Mesenchymal stem cell (in vitro differentiated cells and primary cell): ENCODE measurements at regions not wholly inside any gene's neighbourhood (a gene's known extent, or its start where the extent isn't known, plus 50 kb on each side); places are given as distances from the start of the nearest gene placed in this dataset.
"Not testable (repeated sequence)": the region's sequence is repeated elsewhere in the genome, so short reads cannot be mapped to it uniquely, and the experiment has no call there.

Experiments used
- DNase-seq: peaks from one replicate; pipeline ENCODE4 v3.0.0-alpha.2; 2013
- H2AFZ ChIP-seq: one replicate; pipeline ENCODE4 v1.6.1; 2013; ENCODE audit warnings: low read depth, mild to moderate bottlenecking, control low read depth, inconsistent platforms, low read length, moderate library complexity
- H2AK5ac ChIP-seq: 2 replicates; pipeline ENCODE4 v1.6.1; 2013; ENCODE audit warnings: low read length, moderate library complexity, mild to moderate bottlenecking, inconsistent platforms; ENCODE audit not compliant: severe bottlenecking
- H2BK120ac ChIP-seq: one replicate; pipeline ENCODE4 v1.6.1; 2013; ENCODE audit warnings: low read depth, mild to moderate bottlenecking, inconsistent platforms, low read length, moderate library complexity
- H2BK12ac ChIP-seq, 2 experiments: one replicate each; pipeline ENCODE4 v1.6.1; 2013; ENCODE audit warnings: inconsistent platforms in 2 of 2, low read length in 2 of 2, mild to moderate bottlenecking in 2 of 2, moderate library complexity in 2 of 2, control low read depth in 1 of 2
- H2BK15ac ChIP-seq: one replicate; pipeline ENCODE4 v1.6.1; 2013; ENCODE audit warnings: mild to moderate bottlenecking, low read depth, inconsistent platforms; ENCODE audit not compliant: poor library complexity, severe bottlenecking
- H2BK5ac ChIP-seq: 2 replicates; pipeline ENCODE4 v1.6.1; 2013; ENCODE audit warnings: low read depth, mild to moderate bottlenecking, low read length, control low read depth, inconsistent platforms; ENCODE audit not compliant: poor library complexity, severe bottlenecking
- H3K14ac ChIP-seq, 2 experiments: one replicate each; pipeline ENCODE4 v1.6.1; 2013; ENCODE audit warnings: inconsistent platforms in 2 of 2, low read length in 2 of 2, control low read depth in 1 of 2, mild to moderate bottlenecking in 1 of 2, moderate library complexity in 1 of 2
- H3K18ac ChIP-seq, 2 experiments: one replicate each; pipeline ENCODE4 v1.6.1; 2013; ENCODE audit warnings: inconsistent platforms in 2 of 2, low read length in 2 of 2, control low read depth in 1 of 2, low read depth in 1 of 2, mild to moderate bottlenecking in 1 of 2
- H3K23ac ChIP-seq, 2 experiments: one replicate each; pipeline ENCODE4 v1.6.1; 2013; ENCODE audit warnings: inconsistent platforms in 2 of 2, low read length in 2 of 2, mild to moderate bottlenecking in 2 of 2, moderate library complexity in 2 of 2, control low read depth in 1 of 2
- H3K27ac ChIP-seq: 2 replicates; pipeline ENCODE4 v1.5.1; 2013; ENCODE audit warnings: mild to moderate bottlenecking, moderate library complexity, low read length, control low read depth, inconsistent platforms; ENCODE audit not compliant: poor library complexity, severe bottlenecking
- H3K27me3 ChIP-seq, 2 experiments: 2 replicates each; pipeline versions ENCODE4 v1.6.1 to v1.7.0; 2013; ENCODE audit warnings: low read length in 2 of 2, mild to moderate bottlenecking in 2 of 2, moderate library complexity in 2 of 2, control low read depth in 1 of 2, inconsistent platforms in 1 of 2; ENCODE audit not compliant: control insufficient read depth in 1 of 2, insufficient read depth in 1 of 2
- H3K36me3 ChIP-seq, 2 experiments: 2 replicates each; pipeline versions ENCODE4 v1.6.1 to v1.7.0; 2013; ENCODE audit warnings: low read length in 2 of 2, control low read depth in 1 of 2, inconsistent platforms in 1 of 2, low read depth in 1 of 2, mild to moderate bottlenecking in 1 of 2; ENCODE audit not compliant: insufficient read depth in 2 of 2, control insufficient read depth in 1 of 2
- H3K4ac ChIP-seq, 2 experiments: one replicate each; pipeline ENCODE4 v1.6.1; 2013; ENCODE audit warnings: inconsistent platforms in 2 of 2, low read length in 2 of 2, mild to moderate bottlenecking in 2 of 2, moderate library complexity in 2 of 2, control low read depth in 1 of 2, low read depth in 1 of 2
- H3K4me1 ChIP-seq: 2 replicates; pipeline ENCODE4 v1.6.1; 2013; ENCODE audit warnings: low read depth, low read length, control low read depth; ENCODE audit not compliant: control insufficient read depth, insufficient read depth
- H3K4me2 ChIP-seq: 2 replicates; pipeline ENCODE4 v1.6.1; 2013; ENCODE audit warnings: low read length, mild to moderate bottlenecking, inconsistent platforms; ENCODE audit not compliant: poor library complexity, severe bottlenecking
- H3K4me3 ChIP-seq, 2 experiments: 2 replicates each; pipeline versions ENCODE4 v1.5.1 to v1.7.0; 2013; ENCODE audit warnings: low read length in 2 of 2, mild to moderate bottlenecking in 2 of 2, control low read depth in 1 of 2, low read depth in 1 of 2; ENCODE audit not compliant: insufficient read depth in 1 of 2
- H3K79me1 ChIP-seq: replicated peaks from 2 replicates; pipeline ENCODE4 v1.6.1; 2013; ENCODE audit warnings: mild to moderate bottlenecking, control low read depth, low read length, inconsistent platforms; ENCODE audit not compliant: poor library complexity, severe bottlenecking
- H3K9ac ChIP-seq: 2 replicates; pipeline ENCODE4 v1.7.0; 2013; ENCODE audit warnings: mild to moderate bottlenecking, low read length, moderate library complexity
- H3K9me3 ChIP-seq: 2 replicates; pipeline ENCODE4 v1.7.0; 2013; ENCODE audit warnings: mild to moderate bottlenecking, low read length; ENCODE audit not compliant: control insufficient read depth
- H4K8ac ChIP-seq: one replicate; pipeline ENCODE4 v1.6.1; 2013; ENCODE audit warnings: inconsistent platforms, mild to moderate bottlenecking, low read length, moderate library complexity
- H4K91ac ChIP-seq: one replicate; pipeline ENCODE4 v1.6.1; 2013; ENCODE audit warnings: mild to moderate bottlenecking, low read length, inconsistent platforms
- WGBS: methylation state at CpG from one replicate; pipeline ENCODE4 v1.1.7; 2013; ENCODE audit warnings: mixed read lengths; 5-methylcytosine and 5-hydroxymethylcytosine counted together

DNA sequence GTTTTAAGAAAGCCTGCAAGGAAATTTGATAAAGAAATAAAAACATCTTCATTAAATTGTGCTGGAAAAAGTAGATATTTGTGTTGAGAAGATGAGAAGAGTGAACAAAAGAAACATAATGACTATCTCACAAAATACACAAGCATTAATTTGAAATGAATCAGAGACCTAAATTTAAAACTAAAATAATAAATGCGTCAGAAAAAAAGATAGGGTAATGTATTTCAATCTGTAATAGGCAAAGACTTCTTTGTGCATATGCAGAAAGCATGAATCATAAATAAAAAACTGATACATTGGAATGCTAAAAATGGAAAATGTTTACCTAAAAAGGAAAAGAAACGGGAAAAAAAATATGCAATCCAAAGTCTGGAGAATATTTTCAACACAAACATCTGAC is 278.5 kb upstream of the RAI14 start:
- H3K4me2 ChIP-seq, H3K36me3 ChIP-seq, H3K27ac ChIP-seq, H2BK12ac ChIP-seq, H3K4ac ChIP-seq, H3K9me3 ChIP-seq, H3K9ac ChIP-seq, H3K23ac ChIP-seq, H3K79me1 ChIP-seq, H2AK5ac ChIP-seq, H3K14ac ChIP-seq, H3K4me1 ChIP-seq, H3K4me3 ChIP-seq, H2AFZ ChIP-seq, H4K8ac ChIP-seq, H2BK15ac ChIP-seq, H3K18ac ChIP-seq, H2BK5ac ChIP-seq, H3K27me3 ChIP-seq, DNase-seq, H4K91ac ChIP-seq, H2BK120ac ChIP-seq: not testable (repeated sequence)
- no CpG with 5 or more reads among the region's 2 CpGs for WGBS

DNA sequence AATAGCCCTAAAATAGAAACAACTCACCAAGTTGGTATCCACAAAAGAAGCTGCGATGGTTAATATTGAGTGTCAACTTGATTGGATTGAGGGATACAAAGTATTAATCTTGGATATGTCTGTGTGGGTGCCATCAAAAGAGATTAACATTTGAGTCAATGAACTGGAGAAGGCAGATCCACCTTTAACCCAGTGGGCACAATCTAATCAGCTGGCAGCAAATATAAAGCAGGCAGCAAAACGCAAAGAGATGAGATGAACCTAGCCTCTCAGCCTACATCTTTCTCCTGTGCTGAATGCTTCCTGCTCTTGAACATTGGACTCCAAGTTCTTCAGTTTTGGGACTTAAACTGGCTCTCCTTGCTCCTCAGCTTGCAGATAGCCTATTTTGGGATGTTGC is 277.6 kb upstream of the RAI14 start:
- not testable (repeated sequence) for H3K14ac ChIP-seq, H2BK5ac ChIP-seq, H3K36me3 ChIP-seq, H2BK15ac ChIP-seq, H3K27me3 ChIP-seq, H2BK120ac ChIP-seq, H4K91ac ChIP-seq, H3K27ac ChIP-seq, H2AFZ ChIP-seq, H3K79me1 ChIP-seq, H3K9ac ChIP-seq, H3K4me3 ChIP-seq, H2BK12ac ChIP-seq, H3K4me2 ChIP-seq, H4K8ac ChIP-seq, DNase-seq, H3K18ac ChIP-seq, H3K9me3 ChIP-seq, H2AK5ac ChIP-seq, H3K4me1 ChIP-seq, H3K4ac ChIP-seq, H3K23ac ChIP-seq
- 100% methylated on average over 2 of the region's 2 CpGs for WGBS

DNA sequence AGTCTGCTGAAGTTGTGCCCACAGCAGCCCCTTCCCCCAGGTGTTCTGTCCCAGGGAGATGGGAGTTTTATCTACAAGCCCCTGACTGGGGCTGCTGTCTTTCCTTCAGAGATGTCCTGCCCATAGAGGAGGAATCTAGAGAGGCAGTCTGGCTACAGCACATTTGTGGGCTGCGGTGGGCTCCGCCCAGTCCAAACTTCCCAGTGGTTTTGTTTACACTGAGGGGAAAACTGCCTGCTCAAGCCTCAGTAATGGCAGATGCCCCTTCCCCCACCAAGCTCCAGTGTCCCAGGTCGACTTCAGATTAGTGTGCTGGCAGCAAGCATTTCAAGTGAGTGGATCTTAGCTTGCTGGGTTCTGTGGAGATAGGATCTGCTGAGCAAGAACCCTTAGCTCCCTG is 267.4 kb upstream of the RAI14 start:
- H3K27ac ChIP-seq, H2BK15ac ChIP-seq, H3K18ac ChIP-seq, H2BK120ac ChIP-seq, H2BK12ac ChIP-seq, H3K4me3 ChIP-seq, H3K4me1 ChIP-seq, H3K4me2 ChIP-seq, H2AFZ ChIP-seq, H4K8ac ChIP-seq, H2AK5ac ChIP-seq, H3K79me1 ChIP-seq, DNase-seq, H3K27me3 ChIP-seq, H3K14ac ChIP-seq, H2BK5ac ChIP-seq, H3K9me3 ChIP-seq, H3K9ac ChIP-seq, H4K91ac ChIP-seq, H3K4ac ChIP-seq, H3K36me3 ChIP-seq, H3K23ac ChIP-seq: not testable (repeated sequence)
- WGBS, result 58% methylated on average over 2 of the region's 3 CpGs

DNA sequence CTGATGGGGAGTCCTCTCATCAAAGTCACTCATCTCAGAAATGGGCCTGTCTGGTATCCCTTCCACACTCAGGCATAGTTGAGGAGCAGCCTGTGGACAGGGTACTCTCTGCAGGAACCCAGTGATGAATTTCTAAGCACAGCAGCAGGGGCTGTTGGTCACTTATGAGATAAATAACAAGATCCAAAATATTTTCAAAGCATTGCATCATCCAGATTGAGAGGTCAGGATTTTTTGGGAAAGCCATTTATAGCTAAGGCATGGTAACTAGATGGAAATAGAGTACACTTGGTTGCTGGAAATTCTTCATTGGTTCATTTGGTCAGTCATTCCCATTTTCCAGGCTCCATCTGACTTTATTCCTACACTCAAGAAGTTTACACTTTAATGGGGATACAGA is 246.8 kb upstream of the RAI14 start:
- no peak overlapping the region for H2AK5ac ChIP-seq
- no peaks in the 10 kb centered on the region for H3K27me3 ChIP-seq
- no peak overlapping the region for H4K91ac ChIP-seq
- no peak overlapping the region for H2BK15ac ChIP-seq
- H3K9me3 ChIP-seq, result no peaks in the 10 kb centered on the region
- H3K4me2 ChIP-seq, result no peak overlapping the region
- H2BK120ac ChIP-seq, result no peak overlapping the region
- no peak overlapping the region for H2AFZ ChIP-seq
- no peak overlapping the region for H3K4ac ChIP-seq
- H3K27ac ChIP-seq, result no peak overlapping the region
- no peak overlapping the region for H3K18ac ChIP-seq
- DNase-seq, result no peak
- no peaks in the 10 kb centered on the region for H3K36me3 ChIP-seq
- H2BK5ac ChIP-seq, result no peak overlapping the region
- no peak overlapping the region for H3K14ac ChIP-seq
- H3K23ac ChIP-seq, result no peak overlapping the region
- peaks cover 2% of the 10 kb centered on the region for H3K4me1 ChIP-seq
- H3K4me3 ChIP-seq, result no peak overlapping the region
- H3K9ac ChIP-seq, result no peak overlapping the region
- no peak overlapping the region for H2BK12ac ChIP-seq
- no peaks in the 10 kb centered on the region for H3K79me1 ChIP-seq
- H4K8ac ChIP-seq, result no peak overlapping the region
